ENCODE measurements at regions not wholly inside any gene's neighbourhood (a gene's known extent, or its start where the extent isn't known, plus 50 kb on each side); places are given as distances from the start of the nearest gene placed in this dataset.

GRCh38 chr20:50335105-50335504, 144.5 kb downstream of the CEBPB start:
- peaks cover 12% of the 10 kb centered on the region for H3K4me1 ChIP-seq (ENCODE audit: insufficient read depth, low read length)
- no peaks in the 10 kb centered on the region for H3K9me3 ChIP-seq (ENCODE audit: low read length)
- H3K4me3 ChIP-seq (ENCODE audit: low read length), result no peak overlapping the region
- H3K36me3 ChIP-seq (ENCODE audit: insufficient read depth, low read length), result no peaks in the 10 kb centered on the region
- no peak overlapping the region for H2AFZ ChIP-seq (ENCODE audit: low read depth, low read length)
- H3K27me3 ChIP-seq (ENCODE audit: insufficient read depth, low read length), result peaks cover 3% of the 10 kb centered on the region

DNA sequence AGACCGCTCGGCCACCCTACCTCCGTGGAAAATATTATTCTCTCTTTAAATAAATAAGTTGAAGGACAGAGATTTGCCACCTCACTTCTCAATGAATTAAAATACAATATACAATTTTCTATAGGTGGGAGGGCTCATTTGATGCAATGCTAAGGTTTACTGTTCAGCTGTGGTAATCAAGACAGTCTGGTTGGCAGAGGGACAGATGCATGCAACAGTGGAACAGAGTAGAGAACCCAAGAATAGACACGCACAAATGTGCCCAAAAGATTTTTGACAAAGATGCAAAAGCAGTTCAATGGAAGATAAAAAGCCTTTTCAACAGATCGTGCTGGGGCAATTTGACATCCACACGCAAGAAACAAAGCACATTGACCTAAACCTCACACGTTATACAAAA, 145.2 kb downstream of the CEBPB start:
- H3K4me1 ChIP-seq (ENCODE audit: insufficient read depth, low read length), result peaks cover 5% of the 10 kb centered on the region
- peaks cover 5% of the 10 kb centered on the region for H3K27me3 ChIP-seq (ENCODE audit: insufficient read depth, low read length)
- no peaks in the 10 kb centered on the region for H3K9me3 ChIP-seq (ENCODE audit: low read length)
- no peak overlapping the region for H2AFZ ChIP-seq (ENCODE audit: low read depth, low read length)
- H3K36me3 ChIP-seq (ENCODE audit: insufficient read depth, low read length), result no peaks in the 10 kb centered on the region
- H3K4me3 ChIP-seq (ENCODE audit: low read length), result no peak overlapping the region

- H3K4me1 ChIP-seq (ENCODE audit: insufficient read depth, low read length), result peaks cover 5% of the 10 kb centered on the region
- H3K4me3 ChIP-seq (ENCODE audit: low read length), result no peak overlapping the region
- peaks cover 5% of the 10 kb centered on the region for H3K27me3 ChIP-seq (ENCODE audit: insufficient read depth, low read length)
Measured at GRCh38 chr20:50336661-50337060, 146.0 kb downstream of the CEBPB start.

GRCh38 chr20:50337521-50338466, 147.2 kb downstream of the CEBPB start:
- Histone ChIP-seq H3K36me3 (ENCODE audit: insufficient read depth, low read length) (no peaks in the 10 kb centered on the region), H3K4me1 (ENCODE audit: insufficient read depth, low read length) (peaks cover 5% of the 10 kb centered on the region), H2AFZ (ENCODE audit: low read depth, low read length) (no peak overlapping the region), H3K27me3 (ENCODE audit: insufficient read depth, low read length) (peaks cover 5% of the 10 kb centered on the region), H3K9me3 (ENCODE audit: low read length) (no peaks in the 10 kb centered on the region), H3K4me3 (ENCODE audit: low read length) (no peak overlapping the region)

More at GRCh38 chr20:50336661-50337060, 146.0 kb downstream of the CEBPB start:
- H3K36me3 ChIP-seq (ENCODE audit: insufficient read depth, low read length), result no peaks in the 10 kb centered on the region
- no peak overlapping the region for H2AFZ ChIP-seq (ENCODE audit: low read depth, low read length)
- no peaks in the 10 kb centered on the region for H3K9me3 ChIP-seq (ENCODE audit: low read length)

- Histone ChIP-seq H3K9me3 (ENCODE audit: low read length) (no peaks in the 10 kb centered on the region), H3K27me3 (ENCODE audit: insufficient read depth, low read length) (peaks cover 5% of the 10 kb centered on the region), H3K36me3 (ENCODE audit: insufficient read depth, low read length) (no peaks in the 10 kb centered on the region), H2AFZ (ENCODE audit: low read depth, low read length) (no peak overlapping the region), H3K4me3 (ENCODE audit: low read length) (no peak overlapping the region), H3K4me1 (ENCODE audit: insufficient read depth, low read length) (peaks cover 5% of the 10 kb centered on the region)
Measured at GRCh38 chr20:50338479-50339391, 148.1 kb downstream of the CEBPB start.

DNA sequence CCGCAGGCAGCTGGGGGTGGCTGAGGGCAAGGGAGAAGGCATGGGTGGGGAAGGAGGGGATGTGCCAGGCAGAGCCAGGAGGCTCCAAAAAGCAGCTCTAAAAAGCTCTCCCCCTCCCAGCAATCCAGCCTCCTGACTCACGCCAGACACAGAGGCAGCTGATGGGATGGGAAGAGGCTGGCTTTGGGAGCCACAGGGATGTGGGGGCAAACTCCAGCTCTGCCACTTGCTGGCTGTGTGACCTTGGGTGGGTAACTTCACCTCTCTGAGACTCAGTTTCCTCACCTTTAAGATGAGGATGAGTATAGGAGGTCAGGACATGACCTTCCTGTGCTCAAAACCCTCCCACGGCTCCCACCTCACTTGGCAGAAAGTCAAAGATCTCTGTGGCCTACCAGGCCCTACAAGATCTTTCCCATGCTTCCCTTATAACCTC, 148.9 kb downstream of the CEBPB start:
- Histone ChIP-seq H3K36me3 (ENCODE audit: insufficient read depth, low read length) (no peaks in the 10 kb centered on the region), H2AFZ (ENCODE audit: low read depth, low read length) (no peak overlapping the region), H3K4me1 (ENCODE audit: insufficient read depth, low read length) (peaks cover 5% of the 10 kb centered on the region), H3K9me3 (ENCODE audit: low read length) (no peaks in the 10 kb centered on the region), H3K27me3 (ENCODE audit: insufficient read depth, low read length) (peaks cover 5% of the 10 kb centered on the region), H3K4me3 (ENCODE audit: low read length) (no peak overlapping the region)

DNA sequence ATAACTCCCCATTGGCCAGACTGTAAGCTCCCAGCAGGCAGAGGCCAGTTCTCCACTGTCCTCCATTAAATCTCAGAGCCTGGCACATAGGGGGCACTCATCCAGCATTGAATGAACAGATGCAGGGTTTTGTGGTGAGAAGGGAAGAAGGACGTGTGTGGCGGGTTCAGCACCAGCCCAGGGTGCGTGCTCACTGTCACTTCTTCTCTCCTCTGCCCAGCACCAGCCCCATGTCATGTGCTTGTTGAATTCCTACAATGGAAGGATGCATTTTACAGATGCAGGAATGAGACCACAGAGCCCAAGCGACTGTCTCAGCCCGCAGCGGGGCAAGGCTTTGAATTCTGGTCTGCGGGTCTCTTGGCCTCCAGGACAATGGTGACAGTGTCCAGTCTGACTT, 149.9 kb downstream of the CEBPB start:
- Histone ChIP-seq H3K9me3 (ENCODE audit: low read length) (no peaks in the 10 kb centered on the region), H3K4me3 (ENCODE audit: low read length) (no peak overlapping the region), H3K27me3 (ENCODE audit: insufficient read depth, low read length) (peaks cover 5% of the 10 kb centered on the region), H3K36me3 (ENCODE audit: insufficient read depth, low read length) (no peaks in the 10 kb centered on the region), H2AFZ (ENCODE audit: low read depth, low read length) (no peak overlapping the region), H3K4me1 (ENCODE audit: insufficient read depth, low read length) (peaks cover 5% of the 10 kb centered on the region)

DNA sequence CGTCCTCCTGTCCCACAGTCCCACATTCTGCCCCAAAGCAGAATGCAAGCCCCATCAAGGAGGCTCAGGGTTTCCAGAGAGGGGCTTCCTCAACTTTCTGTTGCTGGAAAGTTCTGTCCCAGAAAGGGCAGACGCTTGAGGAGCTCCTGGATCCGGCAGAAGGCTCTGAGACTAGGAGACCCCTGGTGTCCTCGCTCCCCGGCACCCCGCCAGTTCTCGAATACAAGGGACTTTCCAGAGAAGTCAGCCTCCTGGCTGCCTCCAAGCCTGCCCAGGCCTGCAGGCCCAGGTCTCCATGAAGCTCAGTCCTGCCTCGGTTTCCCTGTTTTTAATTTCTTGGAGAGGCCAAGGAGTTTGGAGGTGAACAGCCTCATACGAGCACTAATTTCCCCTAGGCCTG, 150.4 kb downstream of the CEBPB start:
- Histone ChIP-seq H3K36me3 (ENCODE audit: insufficient read depth, low read length) (no peaks in the 10 kb centered on the region), H3K4me3 (ENCODE audit: low read length) (no peak overlapping the region), H3K9me3 (ENCODE audit: low read length) (no peaks in the 10 kb centered on the region), H2AFZ (ENCODE audit: low read depth, low read length) (no peak overlapping the region), H3K4me1 (ENCODE audit: insufficient read depth, low read length) (peaks cover 5% of the 10 kb centered on the region), H3K27me3 (ENCODE audit: insufficient read depth, low read length) (peaks cover 5% of the 10 kb centered on the region)

DNA sequence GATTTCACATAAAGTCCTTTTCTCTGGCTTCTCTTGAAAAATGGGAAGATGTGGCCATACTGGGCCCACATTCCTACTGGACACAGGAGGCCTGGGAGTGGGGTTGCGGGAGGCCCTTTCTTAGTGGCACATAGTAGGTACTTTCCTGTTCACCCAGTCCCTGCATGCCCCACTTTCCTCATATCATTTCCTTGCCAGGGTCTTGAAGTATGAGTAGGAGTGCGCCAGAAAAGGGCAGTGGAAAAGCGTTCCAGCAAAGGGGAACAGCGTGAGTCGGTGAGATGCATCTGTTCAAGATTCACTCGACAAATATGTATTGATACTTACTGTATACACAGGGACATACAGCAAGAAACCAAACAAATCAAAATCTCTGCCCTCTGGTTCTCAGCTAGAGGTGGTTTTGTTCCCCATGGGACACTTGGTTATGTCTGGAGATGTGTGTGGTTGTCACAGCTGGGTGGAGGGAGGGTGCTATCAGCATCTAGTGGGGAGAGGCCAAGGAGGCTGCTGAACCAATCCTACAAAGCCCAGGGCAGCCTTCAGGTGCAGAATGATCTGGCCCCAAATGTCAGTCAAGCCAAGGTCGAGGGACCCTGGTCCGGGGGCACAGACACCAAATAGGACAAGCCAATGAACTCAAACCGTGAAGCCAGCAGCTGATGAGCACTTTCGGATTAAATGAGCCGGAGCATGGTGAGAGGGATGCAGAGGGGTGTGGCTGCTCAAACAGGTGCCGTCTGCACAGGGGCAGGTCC, 151.4 kb downstream of the CEBPB start:
- peaks cover 5% of the 10 kb centered on the region for H3K27me3 ChIP-seq (ENCODE audit: insufficient read depth, low read length)
- peaks cover 5% of the 10 kb centered on the region for H3K4me1 ChIP-seq (ENCODE audit: insufficient read depth, low read length)
- no peak overlapping the region for H3K4me3 ChIP-seq (ENCODE audit: low read length)
- H2AFZ ChIP-seq (ENCODE audit: low read depth, low read length), result no peak overlapping the region
- H3K36me3 ChIP-seq (ENCODE audit: insufficient read depth, low read length), result no peaks in the 10 kb centered on the region
- H3K9me3 ChIP-seq (ENCODE audit: low read length), result no peaks in the 10 kb centered on the region

DNA sequence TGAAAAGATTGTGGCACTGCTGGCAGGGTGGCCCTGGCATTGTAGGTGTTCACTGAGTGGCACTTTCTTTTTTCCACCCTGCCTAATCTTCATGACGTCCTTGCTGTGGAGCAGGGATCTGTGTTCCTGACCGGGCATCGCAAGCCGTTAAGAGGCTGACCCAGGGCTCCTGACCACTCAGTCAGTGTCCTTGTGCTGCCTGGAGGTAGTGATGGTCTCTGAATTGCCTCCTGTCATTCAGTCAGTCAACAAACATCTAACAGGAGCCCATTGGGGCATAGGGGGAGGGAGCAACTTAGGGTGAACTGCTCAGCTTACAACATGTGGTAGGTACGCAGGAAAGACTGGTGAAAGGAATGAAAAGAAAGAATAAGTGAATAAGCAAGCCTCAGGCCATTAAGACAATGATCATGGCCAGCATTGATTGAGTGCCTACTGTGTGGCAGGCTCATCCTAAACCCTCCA, 152.0 kb downstream of the CEBPB start:
- Histone ChIP-seq H3K4me1 (ENCODE audit: insufficient read depth, low read length) (peaks cover 5% of the 10 kb centered on the region), H3K27me3 (ENCODE audit: insufficient read depth, low read length) (peaks cover 2% of the 10 kb centered on the region), H3K36me3 (ENCODE audit: insufficient read depth, low read length) (no peaks in the 10 kb centered on the region), H3K9me3 (ENCODE audit: low read length) (no peaks in the 10 kb centered on the region), H2AFZ (ENCODE audit: low read depth, low read length) (no peak overlapping the region), H3K4me3 (ENCODE audit: low read length) (no peak overlapping the region)

DNA sequence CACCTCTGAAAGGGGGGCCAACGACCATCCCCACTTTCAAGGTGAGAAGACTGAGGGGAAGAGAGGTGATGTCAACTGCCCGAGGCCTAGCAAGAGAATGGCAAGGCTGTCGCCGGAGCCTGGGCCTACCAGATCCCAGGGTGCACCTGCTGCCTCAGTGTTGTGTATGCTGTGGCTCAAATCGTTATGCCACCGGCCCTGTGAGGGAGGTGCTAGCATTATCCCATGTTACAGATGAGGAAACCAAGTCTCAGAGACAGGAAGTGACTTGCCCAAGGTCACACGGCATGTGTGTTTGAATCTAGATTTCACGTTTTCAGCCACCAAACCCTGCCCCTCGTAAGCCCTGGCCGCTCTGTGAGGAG, 152.5 kb downstream of the CEBPB start:
- Histone ChIP-seq H3K27me3 (ENCODE audit: insufficient read depth, low read length) (peaks cover 2% of the 10 kb centered on the region), H3K4me3 (ENCODE audit: low read length) (no peak overlapping the region)

GRCh38 chr20:50343490-50344179, 153.0 kb downstream of the CEBPB start:
- no peaks in the 10 kb centered on the region for H3K36me3 ChIP-seq (ENCODE audit: insufficient read depth, low read length)
- peaks cover 2% of the 10 kb centered on the region for H3K27me3 ChIP-seq (ENCODE audit: insufficient read depth, low read length)
- H3K9me3 ChIP-seq (ENCODE audit: low read length), result no peaks in the 10 kb centered on the region
- H2AFZ ChIP-seq (ENCODE audit: low read depth, low read length), result no peak overlapping the region
- H3K4me3 ChIP-seq (ENCODE audit: low read length), result no peak overlapping the region
- peaks cover 4% of the 10 kb centered on the region for H3K4me1 ChIP-seq (ENCODE audit: insufficient read depth, low read length)

More for the DNA sequence above, 152.5 kb downstream of the CEBPB start:
- Histone ChIP-seq H2AFZ (ENCODE audit: low read depth, low read length) (no peak overlapping the region), H3K9me3 (ENCODE audit: low read length) (no peaks in the 10 kb centered on the region), H3K4me1 (ENCODE audit: insufficient read depth, low read length) (peaks cover 5% of the 10 kb centered on the region), H3K36me3 (ENCODE audit: insufficient read depth, low read length) (no peaks in the 10 kb centered on the region)

Data from neuron (in vitro differentiated cells).